AG04450 (cell line): ENCODE measurements at regions not wholly inside any gene's neighbourhood (a gene's known extent, or its start where the extent isn't known, plus 50 kb on each side); places are given as distances from the start of the nearest gene placed in this dataset.

ENCODE experiments used
- CTCF ChIA-PET: fragments of 300-600, 350-600 bp; formaldehyde crosslinking; extraction: SDS; loops from one replicate; lab custom pipeline; 2022; ENCODE audit warnings: antibody characterized with exemption, inconsistent platforms; lab: Charles Lee
- POLR2A ChIA-PET: fragments of 350-600 bp; formaldehyde crosslinking; extraction: SDS; loops from one replicate; lab custom pipeline; 2021; ENCODE audit warnings: antibody characterized with exemption, inconsistent platforms; lab: Yijun Ruan, JAX
- DNase-seq: peaks from one replicate; pipeline ENCODE4 v3.0.0-alpha.2; 2011; ENCODE audit warnings: low read depth, low spot score
- H3K27ac ChIP-seq: one replicate; pipeline ENCODE4 v1.5.1; 2012; ENCODE audit warnings: low read depth, low read length, control low read depth
- H3K27me3 ChIP-seq: one replicate; pipeline ENCODE4 v1.6.0; 2012; ENCODE audit warnings: low read length; ENCODE audit not compliant: control insufficient read depth, insufficient read depth
- H3K4me3 ChIP-seq: 2 replicates; pipeline ENCODE4 v1.5.1; 2011; ENCODE audit warnings: mild to moderate bottlenecking, low read depth, low read length, control low read depth
- H3K9me3 ChIP-seq: 2 replicates; pipeline ENCODE4 v1.5.1; 2012; ENCODE audit warnings: low read length; ENCODE audit not compliant: control insufficient read depth, insufficient read depth
- TF ChIP-seq, protein P1 (sequence below): IDR thresholded peaks from 2 replicates; pipeline ENCODE4 v1.5.1; 2011; ENCODE audit warnings: low read depth, low read length, control low read depth, inconsistent platforms

DNA sequence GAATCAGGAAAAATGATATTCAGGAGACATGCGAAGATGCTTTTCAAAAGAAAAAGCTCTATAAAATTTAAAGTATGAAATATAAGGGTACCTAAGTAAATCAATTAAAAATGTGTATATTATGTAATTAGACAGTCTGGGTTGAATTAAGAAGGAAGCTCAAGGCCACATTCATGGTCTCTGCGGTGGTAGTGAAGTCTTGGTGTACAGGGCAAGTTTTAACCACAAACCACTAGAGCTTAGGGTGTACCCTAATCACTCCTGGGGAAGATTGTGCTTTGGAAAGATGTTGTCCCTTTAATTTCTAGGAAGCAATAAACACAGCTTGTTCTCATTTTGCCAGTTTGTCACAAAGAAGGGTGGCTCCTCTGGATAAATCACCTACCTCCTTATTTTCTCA lies 287.2 kb upstream of the ZNF608 start:
- DNase-seq: no peak
- POLR2A ChIA-PET: no interaction called here
- CTCF ChIA-PET: no interaction called here
- TF ChIP-seq, protein P1, sequence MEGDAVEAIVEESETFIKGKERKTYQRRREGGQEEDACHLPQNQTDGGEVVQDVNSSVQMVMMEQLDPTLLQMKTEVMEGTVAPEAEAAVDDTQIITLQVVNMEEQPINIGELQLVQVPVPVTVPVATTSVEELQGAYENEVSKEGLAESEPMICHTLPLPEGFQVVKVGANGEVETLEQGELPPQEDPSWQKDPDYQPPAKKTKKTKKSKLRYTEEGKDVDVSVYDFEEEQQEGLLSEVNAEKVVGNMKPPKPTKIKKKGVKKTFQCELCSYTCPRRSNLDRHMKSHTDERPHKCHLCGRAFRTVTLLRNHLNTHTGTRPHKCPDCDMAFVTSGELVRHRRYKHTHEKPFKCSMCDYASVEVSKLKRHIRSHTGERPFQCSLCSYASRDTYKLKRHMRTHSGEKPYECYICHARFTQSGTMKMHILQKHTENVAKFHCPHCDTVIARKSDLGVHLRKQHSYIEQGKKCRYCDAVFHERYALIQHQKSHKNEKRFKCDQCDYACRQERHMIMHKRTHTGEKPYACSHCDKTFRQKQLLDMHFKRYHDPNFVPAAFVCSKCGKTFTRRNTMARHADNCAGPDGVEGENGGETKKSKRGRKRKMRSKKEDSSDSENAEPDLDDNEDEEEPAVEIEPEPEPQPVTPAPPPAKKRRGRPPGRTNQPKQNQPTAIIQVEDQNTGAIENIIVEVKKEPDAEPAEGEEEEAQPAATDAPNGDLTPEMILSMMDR: no peak
- no peak overlapping the region for H3K4me3 ChIP-seq
- no peak overlapping the region for H3K27ac ChIP-seq
- H3K9me3 ChIP-seq: no peaks in the 10 kb centered on the region
- H3K27me3 ChIP-seq: no peaks in the 10 kb centered on the region

DNA sequence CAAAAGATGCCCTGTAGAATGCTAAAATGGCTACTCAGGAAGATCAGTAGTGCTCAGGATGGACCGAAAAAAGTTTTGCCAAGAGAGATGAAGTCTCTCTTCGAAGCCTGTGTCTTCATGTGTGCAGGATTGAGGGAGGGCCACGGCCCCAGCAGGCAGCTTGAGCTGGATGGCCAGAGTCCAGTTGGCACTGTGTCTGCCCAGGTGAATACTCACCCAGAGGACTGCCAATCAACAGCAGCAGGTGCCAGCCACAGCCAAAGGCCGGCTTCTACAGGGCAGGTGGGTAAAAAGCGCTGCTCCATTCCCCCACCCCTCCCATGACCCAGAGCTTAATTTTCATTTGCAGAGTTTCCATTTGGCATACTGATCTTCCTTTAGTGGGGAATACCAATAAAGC lies 287.9 kb upstream of the ZNF608 start:
- POLR2A ChIA-PET: no interaction called here
- CTCF ChIA-PET: no interaction called here
- DNase-seq: no peak
- Histone ChIP-seq H3K9me3 (no peaks in the 10 kb centered on the region), H3K27me3 (no peaks in the 10 kb centered on the region), H3K4me3 (no peak overlapping the region), H3K27ac (no peak overlapping the region)
- TF ChIP-seq, protein P1: no peak

- Histone ChIP-seq H3K9me3 (no peaks in the 10 kb centered on the region), H3K27ac (no peak overlapping the region), H3K27me3 (no peaks in the 10 kb centered on the region), H3K4me3 (no peak overlapping the region)
- ChIA-PET POLR2A (no interaction called here), CTCF (no interaction called here)
- DNase-seq: no peak
- TF ChIP-seq, protein P1: no peak
These were observed 290.1 kb upstream of the ZNF608 start for GRCh38 chr5:125036494-125036893.

DNA sequence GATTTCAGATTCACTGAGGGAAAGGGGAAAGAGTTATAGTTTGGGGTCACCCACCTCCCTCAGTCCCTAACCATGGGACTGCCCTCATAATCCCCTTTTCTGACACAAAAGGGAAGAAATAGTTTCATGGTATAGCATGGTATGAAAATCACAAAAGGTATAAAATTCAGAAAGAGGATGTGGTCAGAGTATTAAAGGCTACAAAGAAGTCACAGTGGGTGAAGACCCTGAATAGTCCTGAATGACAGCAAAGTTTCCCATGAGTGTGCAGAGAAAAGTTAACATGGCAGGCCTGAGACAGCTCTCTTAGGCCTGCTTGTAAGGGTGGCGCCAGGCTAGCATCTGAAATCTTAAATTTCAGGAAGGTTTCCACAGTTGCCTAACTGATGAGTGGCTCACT lies 290.6 kb upstream of the ZNF608 start:
- Histone ChIP-seq H3K27me3 (no peaks in the 10 kb centered on the region), H3K9me3 (no peaks in the 10 kb centered on the region), H3K27ac (no peak overlapping the region), H3K4me3 (no peak overlapping the region)
- TF ChIP-seq, protein P1: no peak
- ChIA-PET POLR2A (no interaction called here), CTCF (no interaction called here)
- DNase-seq: no peak

DNA sequence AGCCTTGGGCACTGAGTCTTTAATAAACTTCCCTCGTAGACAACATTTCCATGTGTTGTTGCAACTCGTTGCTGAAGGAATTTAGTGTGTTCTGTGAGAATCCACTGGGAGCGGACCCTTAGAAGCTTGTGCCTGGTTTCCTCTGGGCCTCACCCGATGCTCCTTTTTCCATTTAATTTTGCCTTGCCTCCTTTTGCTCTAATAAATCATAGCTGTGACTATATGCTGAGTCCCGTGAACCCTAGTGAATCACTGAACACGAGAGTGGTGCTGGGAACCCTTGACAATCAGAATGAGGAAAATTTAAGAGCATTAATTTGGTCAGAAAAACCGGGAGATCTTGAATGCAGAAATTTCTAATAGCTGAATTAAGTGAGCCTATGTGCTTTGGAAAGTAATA lies 291.1 kb upstream of the ZNF608 start:
- H3K27me3 ChIP-seq: no peaks in the 10 kb centered on the region
- no peak overlapping the region for H3K4me3 ChIP-seq
- DNase-seq: no peak
- no peak overlapping the region for H3K27ac ChIP-seq
- TF ChIP-seq, protein P1: no peak
- POLR2A ChIA-PET: no interaction called here
- no peaks in the 10 kb centered on the region for H3K9me3 ChIP-seq
- CTCF ChIA-PET: no interaction called here
